ENCODE measurements at regions not wholly inside any gene's neighbourhood (a gene's known extent, or its start where the extent isn't known, plus 50 kb on each side); places are given as distances from the start of the nearest gene placed in this dataset.
A peak's percentile ranks its signal among the peaks of the same experiment; 100 is the strongest.

DNA sequence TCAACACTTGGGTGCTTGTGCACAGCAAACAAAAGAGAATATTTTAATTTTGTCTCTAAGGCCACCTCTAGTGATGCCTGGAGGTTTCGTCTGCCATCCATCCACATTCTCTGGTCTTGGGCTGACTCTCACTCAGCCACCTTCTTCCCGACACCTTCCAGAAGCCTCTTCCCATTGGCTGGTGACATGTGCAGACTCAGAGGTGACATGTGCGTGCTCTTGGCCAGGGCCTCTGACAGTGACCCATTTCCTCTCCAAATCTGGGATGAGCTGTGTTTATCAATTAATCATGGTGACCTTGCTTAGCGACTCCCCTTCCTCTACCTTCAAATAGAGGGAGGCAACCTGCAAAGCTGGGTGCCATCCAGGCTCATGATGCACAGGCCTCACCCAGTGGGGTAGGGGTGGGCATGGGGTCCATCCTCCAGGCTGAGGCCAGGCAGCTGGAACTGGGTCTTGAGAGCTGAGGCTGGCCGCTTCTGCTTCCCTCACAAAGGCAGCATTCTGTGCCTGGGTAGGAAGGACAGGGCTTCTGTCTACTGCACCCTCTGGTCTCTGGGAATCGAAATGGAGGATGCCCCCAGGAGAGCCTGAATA is 91.8 kb downstream of the DHCR7 start:
- FAIRE-seq (no peak), DNase-seq (ENCODE audit: low read depth) (no peak)
- Histone ChIP-seq H3K36me3 (ENCODE audit: control insufficient read depth, insufficient read depth, low read length) (no peaks in the 10 kb centered on the region), H3K27me3 (ENCODE audit: control insufficient read depth, insufficient read depth, low read length) (peaks cover 4% of the 10 kb centered on the region), H3K4me3 (ENCODE audit: low read depth, low read length) (no peak overlapping the region)
- no peak for TF ChIP-seq CTCF (IDR thresholded peaks at IDR 0.05; ENCODE audit: insufficient read depth, low read length, severe bottlenecking)

- FAIRE-seq, result no peak
- Histone ChIP-seq H3K27me3 (ENCODE audit: control insufficient read depth, insufficient read depth, low read length) (peaks cover 4% of the 10 kb centered on the region), H3K36me3 (ENCODE audit: control insufficient read depth, insufficient read depth, low read length) (no peaks in the 10 kb centered on the region), H3K4me3 (ENCODE audit: low read depth, low read length) (no peak overlapping the region)
- peak; percentile 34 for DNase-seq (ENCODE audit: low read depth)
- TF ChIP-seq CTCF (IDR thresholded peaks at IDR 0.05; ENCODE audit: insufficient read depth, low read length, severe bottlenecking), result no peak
Measured at GRCh38 chr11:71355281-71355680, 92.9 kb downstream of the DHCR7 start.

- Histone ChIP-seq H3K36me3 (ENCODE audit: control insufficient read depth, insufficient read depth, low read length) (no peaks in the 10 kb centered on the region), H3K4me3 (ENCODE audit: low read depth, low read length) (no peak overlapping the region), H3K27me3 (ENCODE audit: control insufficient read depth, insufficient read depth, low read length) (peaks cover 7% of the 10 kb centered on the region)
- DNase-seq (ENCODE audit: low read depth) (no peak), FAIRE-seq (peak; percentile 64)
- TF ChIP-seq CTCF (IDR thresholded peaks at IDR 0.05; ENCODE audit: insufficient read depth, low read length, severe bottlenecking), result no peak
Measured at GRCh38 chr11:71354394-71355105, 93.6 kb downstream of the DHCR7 start.

DNA sequence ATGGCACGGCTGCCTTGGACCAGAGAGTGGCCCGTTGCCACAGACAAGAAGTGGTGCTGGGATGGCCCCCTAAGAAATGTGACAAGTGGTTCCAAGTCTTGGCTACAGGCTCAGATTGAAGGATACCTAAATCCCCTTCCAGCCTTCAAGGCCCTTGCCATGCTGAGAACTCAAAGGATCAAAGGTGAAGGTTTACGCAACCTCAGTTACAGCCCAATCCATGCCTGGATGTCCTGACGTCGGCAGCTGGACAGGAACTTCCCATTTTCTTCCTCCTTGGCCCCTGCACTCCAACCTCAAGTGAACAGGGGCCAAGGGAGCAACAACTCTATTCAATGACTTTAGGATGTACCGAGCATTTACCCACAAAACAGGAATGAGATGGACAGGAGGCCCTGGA is 95.4 kb downstream of the DHCR7 start:
- no peak for FAIRE-seq
- H3K36me3 ChIP-seq (ENCODE audit: control insufficient read depth, insufficient read depth, low read length), result no peaks in the 10 kb centered on the region
- no peak overlapping the region for H3K4me3 ChIP-seq (ENCODE audit: low read depth, low read length)
- peaks cover 8% of the 10 kb centered on the region for H3K27me3 ChIP-seq (ENCODE audit: control insufficient read depth, insufficient read depth, low read length)
- TF ChIP-seq CTCF (IDR thresholded peaks at IDR 0.05; ENCODE audit: insufficient read depth, low read length, severe bottlenecking), result no peak
- no peak for DNase-seq (ENCODE audit: low read depth)

- Histone ChIP-seq H3K4me3 (ENCODE audit: low read depth, low read length) (no peak overlapping the region), H3K36me3 (ENCODE audit: control insufficient read depth, insufficient read depth, low read length) (no peaks in the 10 kb centered on the region), H3K27me3 (ENCODE audit: control insufficient read depth, insufficient read depth, low read length) (peaks cover 8% of the 10 kb centered on the region)
- no peak for FAIRE-seq
- no peak for TF ChIP-seq CTCF (IDR thresholded peaks at IDR 0.05; ENCODE audit: insufficient read depth, low read length, severe bottlenecking)
- no peak for DNase-seq (ENCODE audit: low read depth)
Measured at GRCh38 chr11:71352226-71352625, 96.0 kb downstream of the DHCR7 start.

All from bronchial epithelial cell (primary cell).